HCT116 (cell line): ENCODE measurements at regions not wholly inside any gene's neighbourhood (a gene's known extent, or its start where the extent isn't known, plus 50 kb on each side); places are given as distances from the start of the nearest gene placed in this dataset.

Experiments
- ATAC-seq: fragments of 200-7000 bp; cut with Tn5 transposase; 2 replicates; pipeline ENCODE4 v1.9.1; 2020; ENCODE audit warnings: mild to moderate bottlenecking, moderate library complexity
- BruUV-seq: library from RNA; stranded (reverse); fragments of 400-500 nt; replicated peaks from 2 replicates; lab custom pipeline; 2021; lab: Mats Ljungman, UMichigan
- CTCF ChIA-PET: fragments of 300-600 bp; sonication (Branson Sonifier 250); formaldehyde crosslinking; loops from one replicate; lab custom pipeline; 2021; ENCODE audit warnings: antibody characterized with exemption; lab: Charles Lee
- POLR2A ChIA-PET: fragments of 300-600, 350-600 bp; sonication (Branson Sonifier 250); formaldehyde crosslinking; loops from one replicate; lab custom pipeline; 2021; ENCODE audit warnings: antibody characterized with exemption; lab: Charles Lee
- RAD21 ChIA-PET, 2 experiments: fragments of 300-600 bp; sonication (Branson Sonifier 250); formaldehyde crosslinking; loops; one replicate each; lab custom pipeline; 2023; ENCODE audit warnings: low total read pairs in 2 of 2; ENCODE audit not compliant: uncharacterized antibody in 2 of 2, unreplicated experiment in 2 of 2, low non-redundant PET in 1 of 2; lab: Charles Lee
- DNase-seq: peaks from one replicate; pipeline ENCODE4 v3.0.0-alpha.2; 2010; ENCODE audit warnings: low read depth, low spot score
- H2AFZ ChIP-seq: fragments of 200-600 bp; shearing (Covaris generic), sonication (generic); 2 replicates; pipeline ENCODE4 v1.6.1; 2017; ENCODE audit warnings: low read depth, mixed run types, mixed read lengths, antibody characterized with exemption, low read length; ENCODE audit not compliant: poor library complexity, severe bottlenecking
- H3K27ac ChIP-seq: 2 replicates; pipeline ENCODE4 v1.5.1; 2012; ENCODE audit warnings: low read depth, low read length
- H3K27me3 ChIP-seq: fragments of 200-600 bp; sonication (generic); 2 replicates; pipeline ENCODE4 v1.6.1; 2016; ENCODE audit warnings: mixed run types, low read length, mixed read lengths; ENCODE audit not compliant: insufficient read depth
- H3K36me3 ChIP-seq, 2 experiments: fragments of 200-500 bp in 1 of 2; fragments of 200-600 bp in 1 of 2; sonication (Bioruptor generic) in 1 of 2; sonication (generic) in 1 of 2; 2 replicates each; pipeline versions ENCODE4 v1.5.1 to v1.6.1; 2014 to 2016; ENCODE audit warnings: low read length in 2 of 2, inconsistent platforms in 1 of 2, mixed read lengths in 1 of 2, mixed run types in 1 of 2; ENCODE audit not compliant: insufficient read depth in 2 of 2, control insufficient read depth in 1 of 2
- H3K4me1 ChIP-seq, 2 experiments: fragments of 200-600 bp in 1 of 2; sonication (generic) in 1 of 2; 2 replicates each; pipeline versions ENCODE4 v1.5.1 to v1.6.1; 2012 to 2017; ENCODE audit warnings: low read length in 2 of 2, inconsistent platforms in 1 of 2, mild to moderate bottlenecking in 1 of 2, mixed read lengths in 1 of 2, mixed run types in 1 of 2, moderate library complexity in 1 of 2; ENCODE audit not compliant: insufficient read depth in 2 of 2, control insufficient read depth in 1 of 2
- H3K4me2 ChIP-seq: fragments of 200-600 bp; sonication (generic); 2 replicates; pipeline ENCODE4 v1.6.1; 2017; ENCODE audit warnings: mixed run types, low read length, mixed read lengths
- H3K4me3 ChIP-seq, 2 experiments: fragments of 200-600 bp in 1 of 2; sonication (generic) in 1 of 2; replicated peaks in 1 of 2; 2 replicates each; pipeline ENCODE4 v1.5.1; 2011 to 2016; ENCODE audit warnings: low read length in 2 of 2, control low read depth in 1 of 2, low read depth in 1 of 2, mild to moderate bottlenecking in 1 of 2, mixed read lengths in 1 of 2, mixed run types in 1 of 2
- H3K79me2 ChIP-seq: fragments of 200-600 bp; sonication (generic); 2 replicates; pipeline ENCODE4 v1.6.1; 2017; ENCODE audit warnings: mild to moderate bottlenecking, mixed run types, low read length, moderate library complexity, mixed read lengths; ENCODE audit not compliant: insufficient read depth
- H3K9ac ChIP-seq: fragments of 200-600 bp; sonication (generic); 2 replicates; pipeline ENCODE4 v1.6.1; 2016; ENCODE audit warnings: low read length, mixed read lengths
- H3K9me2 ChIP-seq: fragments of 200-600 bp; sonication (generic), shearing (Covaris generic); 2 replicates; pipeline ENCODE4 v1.6.1; 2017; ENCODE audit warnings: mixed run types, mild to moderate bottlenecking, moderate library complexity; ENCODE audit not compliant: insufficient read depth
- H3K9me3 ChIP-seq, 2 experiments: fragments of 200-500 bp in 1 of 2; fragments of 200-600 bp in 1 of 2; sonication (Bioruptor generic) in 1 of 2; sonication (generic) in 1 of 2; 2 replicates each; pipeline ENCODE4 v1.6.1; 2014 to 2017; ENCODE audit warnings: low read length in 2 of 2, mixed read lengths in 2 of 2, inconsistent platforms in 1 of 2, low read depth in 1 of 2, mild to moderate bottlenecking in 1 of 2, mixed run types in 1 of 2, moderate library complexity in 1 of 2; ENCODE audit not compliant: control insufficient read depth in 1 of 2, insufficient read depth in 1 of 2
- H4K20me1 ChIP-seq: fragments of 200-600 bp; sonication (generic), shearing (Covaris generic); 2 replicates; pipeline ENCODE4 v1.6.1; 2017; ENCODE audit warnings: mixed run types, mild to moderate bottlenecking, moderate library complexity; ENCODE audit not compliant: insufficient read depth
- ATF3 ChIP-seq: IDR thresholded peaks from 2 replicates; pipeline ENCODE4 v1.6.1; 2012
- CTCF ChIP-seq, 3 experiments: fragments of 200-600 bp in 1 of 3; sonication (generic) in 1 of 3; IDR thresholded peaks in 2 of 3; conservative IDR thresholded peaks in 1 of 3; 2 replicates each; pipeline ENCODE4 v1.5.1; 2012 to 2017; ENCODE audit warnings: low read depth in 2 of 3, low read length in 2 of 3, antibody characterized with exemption in 1 of 3, borderline replicate concordance in 1 of 3, control low read depth in 1 of 3, mild to moderate bottlenecking in 1 of 3, mixed read lengths in 1 of 3, mixed run types in 1 of 3, moderate library complexity in 1 of 3; ENCODE audit not compliant: insufficient read depth in 1 of 3
- ELF1 ChIP-seq: IDR thresholded peaks from 2 replicates; pipeline ENCODE4 v1.6.1; 2012; ENCODE audit warnings: low read depth, borderline replicate concordance
- EZH2 ChIP-seq: fragments of 200-600 bp; sonication (generic); IDR thresholded peaks from 2 replicates; pipeline ENCODE4 v1.6.1; 2017; ENCODE audit warnings: antibody characterized with exemption, mixed run types
- EZH2phosphoT487 ChIP-seq: fragments of 200-600 bp; IDR thresholded peaks from 2 replicates; pipeline ENCODE4 v1.6.1; 2018; ENCODE audit warnings: antibody characterized with exemption, borderline replicate concordance
- FOSL1 ChIP-seq: IDR thresholded peaks from 2 replicates; pipeline ENCODE4 v1.6.1; 2012; ENCODE audit warnings: low read depth
- MAX ChIP-seq: IDR thresholded peaks from 2 replicates; pipeline ENCODE4 v1.6.1; 2012
- POLR2A ChIP-seq: IDR thresholded peaks from 2 replicates; pipeline ENCODE4 v1.7.0; 2011; ENCODE audit warnings: borderline replicate concordance; ENCODE audit not compliant: insufficient read depth, insufficient read length; ENCODE audit errors: extremely low read depth
- RAD21 ChIP-seq: IDR thresholded peaks from 2 replicates; pipeline ENCODE4 v1.6.1; 2012; ENCODE audit warnings: low read depth, mild to moderate bottlenecking
- REST ChIP-seq: IDR thresholded peaks from 2 replicates; pipeline ENCODE4 v1.6.1; 2012; ENCODE audit warnings: low read depth
- SIN3A ChIP-seq: IDR thresholded peaks from 2 replicates; pipeline ENCODE4 v1.6.1; 2012; ENCODE audit warnings: low read depth
- SP1 ChIP-seq: IDR thresholded peaks from 2 replicates; pipeline ENCODE4 v1.6.1; 2012; ENCODE audit warnings: low read depth
- SRF ChIP-seq: IDR thresholded peaks from 2 replicates; pipeline ENCODE4 v1.6.1; 2012; ENCODE audit warnings: low read depth
- TCF7L2 ChIP-seq: IDR thresholded peaks from 2 replicates; pipeline ENCODE4 v1.7.0; 2011; ENCODE audit warnings: borderline replicate concordance, inconsistent platforms; ENCODE audit not compliant: insufficient read depth, insufficient read length; ENCODE audit errors: extremely low read depth
- YY1 ChIP-seq: IDR thresholded peaks from 2 replicates; pipeline ENCODE4 v1.6.1; 2011; ENCODE audit warnings: low read length, low read depth, moderate library complexity, mild to moderate bottlenecking; ENCODE audit not compliant: insufficient replicate concordance; ENCODE audit errors: extremely low read depth
- ZNF274 ChIP-seq: fragments of 200-500 bp; sonication (Bioruptor generic); IDR thresholded peaks from 2 replicates; pipeline ENCODE4 v1.6.1; 2014; ENCODE audit warnings: mild to moderate bottlenecking, low read depth, low read length, inconsistent platforms
- intact Hi-C: fragments of 100-400 bp; cut with micrococcal nuclease; formaldehyde crosslinking; loops from 2 replicates; pipeline ENCODE4 v1.10.0; 2022

GRCh38 chr1:82478916-82479315, 678.2 kb downstream of the ADGRL2 start:
- Histone ChIP-seq H3K9me3 (no peaks in the 10 kb centered on the region; a peak in 1 of 4 replicates), H4K20me1 (no peaks in the 10 kb centered on the region; the same call in 1 of the 2 replicates), H3K9ac (no peak overlapping the region)
- TF ChIP-seq YY1 (no peak), REST (no peak), SIN3A (no peak), EZH2 (no peak), ZNF274 (no peak), SRF (no peak), ATF3 (no peak), FOSL1 (no peak), CTCF (IDR thresholded peaks at IDR 0.05 in 2 of 3, conservative IDR thresholded peaks at IDR 0.05 in 1 of 3; ENCODE audit: borderline replicate concordance in 1 of 3, insufficient read depth in 1 of 3, low read depth in 2 of 3, low read length in 2 of 3) (no peak), RAD21 (no peak), EZH2phosphoT487 (no peak), ELF1 (no peak), MAX (no peak), POLR2A (no peak), SP1 (no peak), TCF7L2 (no peak)
- TF ChIP-seq, all 23 proteins: peak for 0
- RAD21 ChIA-PET: no interaction called here
- DNase-seq: no peak
- Histone ChIP-seq H3K27ac (no peak overlapping the region), H3K27me3 (no peaks in the 10 kb centered on the region), H3K4me3 (no peak overlapping the region), H3K36me3 (no peaks in the 10 kb centered on the region), H3K9me2 (no peaks in the 10 kb centered on the region), H3K79me2 (no peaks in the 10 kb centered on the region), H2AFZ (no peak overlapping the region), H3K4me2 (no peak overlapping the region), H3K4me1 (no peaks in the 10 kb centered on the region)
- intact Hi-C loops: no loop called here
- BruUV-seq: no TSS peak
- CTCF ChIA-PET: no interaction called here
- ATAC-seq: no peak
- POLR2A ChIA-PET: no interaction called here
